Transverse colon (tissue), 4 donors: ENCODE measurements at regions not wholly inside any gene's neighbourhood (a gene's known extent, or its start where the extent isn't known, plus 50 kb on each side); places are given as distances from the start of the nearest gene placed in this dataset.

ENCODE experiments used
- DNase-seq: peaks from one replicate; pipeline ENCODE4 v3.0.0-alpha.2; 2019
- H3K27ac ChIP-seq, 4 donors: fragments of 200-600 bp; sonication (generic); 2 replicates each; pipeline ENCODE4 v1.5.1; 2016 to 2018; ENCODE audit warnings: inconsistent platforms in 4 of 4
- H3K27me3 ChIP-seq: fragments of 200-600 bp; sonication (generic); 2 replicates; pipeline ENCODE4 v1.5.1; 2017; ENCODE audit warnings: inconsistent platforms
- H3K36me3 ChIP-seq, 4 donors: fragments of 200-600 bp; sonication (generic); 2 replicates each; pipeline ENCODE4 v1.5.1; 2017 to 2019; ENCODE audit warnings: inconsistent platforms in 4 of 4
- H3K4me1 ChIP-seq, 4 donors: fragments of 200-600 bp; sonication (generic); 2 replicates each; pipeline ENCODE4 v1.5.1; 2017 to 2020; ENCODE audit warnings: inconsistent platforms in 4 of 4
- H3K4me3 ChIP-seq, 4 donors: fragments of 200-600 bp; sonication (generic); 1 replicate in 1 of 4; 2 replicates in 3 of 4; pipeline versions ENCODE4 v1.5.1 to v1.6.1; 2017 to 2019; ENCODE audit warnings: inconsistent platforms in 4 of 4
- H3K9me3 ChIP-seq, 2 donors: fragments of 200-600 bp; sonication (generic); 2 replicates each; pipeline ENCODE4 v1.5.1; 2017 to 2019; ENCODE audit warnings: inconsistent platforms in 2 of 2
- CTCF ChIP-seq, 5 experiments: fragments of 200-600 bp in 3 of 5; fragments of 450-650 bp in 2 of 5; sonication (generic) in 3 of 5; IDR thresholded peaks; 1 replicate in 2 of 5; 2 replicates in 3 of 5; pipeline ENCODE4 v1.5.1; 2016 to 2017; ENCODE audit warnings: antibody characterized with exemption in 5 of 5, inconsistent platforms in 3 of 5, mild to moderate bottlenecking in 2 of 5, moderate library complexity in 1 of 5
- EP300 ChIP-seq: sonication (generic); formaldehyde crosslinking; IDR thresholded peaks from one replicate; pipeline ENCODE4 v1.6.1; 2017; ENCODE audit warnings: antibody characterized with exemption, low read depth
- POLR2A ChIP-seq: fragments of 450-650 bp; IDR thresholded peaks from one replicate; pipeline ENCODE4 v1.6.1; 2016; ENCODE audit warnings: antibody characterized with exemption, mild to moderate bottlenecking, moderate library complexity
- POLR2AphosphoS5 ChIP-seq, 3 donors: sonication (generic); formaldehyde crosslinking; IDR thresholded peaks; one replicate each; pipeline ENCODE4 v1.6.1; 2016; ENCODE audit warnings: antibody characterized with exemption in 3 of 3
- WGBS, 2 donors: methylation state at CpG; one replicate each; pipeline ENCODE4 v1.1.5; 2018; ENCODE audit warnings: low coverage in 1 of 2; 5-methylcytosine and 5-hydroxymethylcytosine counted together
- in situ Hi-C, 4 donors: fragments of 200-750 bp; cut with MboI; loops; one replicate each; pipeline versions ENCODE4 v1.15.0 to v1.15.1; 2017; ENCODE audit warnings: low sequenced_read_pairs in 3 of 4, low pct_ligation_motif_present in 1 of 4, low pct_unique_long_range_greater_than_20kb in 1 of 4
- intact Hi-C: fragments of 100-400 bp; cut with DNase I; formaldehyde crosslinking; loops from one replicate; pipeline ENCODE4 v1.15.1; 2023; ENCODE audit warnings: low total_unique reads

- Histone ChIP-seq H3K4me1 (no peaks in the 10 kb centered on the region), H3K36me3 (no peaks in the 10 kb centered on the region), H3K27ac (no peak overlapping the region), H3K27me3 (no peaks in the 10 kb centered on the region), H3K4me3 (no peak overlapping the region), H3K9me3 (peaks cover 0 to 4% of the 10 kb centered on the region in 2 donors)
- no peak for DNase-seq
- no peak for TF ChIP-seq POLR2A
- intact Hi-C loops (no loop called here), in situ Hi-C loops (no loop called here)
- WGBS, 2 donors: 57 to 65% methylated on average over 5 of the region's 5 CpGs
Observed at GRCh38 chr13:54194233-54195024, 1165.8 kb downstream of the OLFM4 start.

- no peak for DNase-seq
- TF ChIP-seq EP300: no peak
- TF ChIP-seq CTCF (IDR thresholded peaks at IDR 0.05): no peak
- no peak for TF ChIP-seq POLR2A
- no peak for TF ChIP-seq POLR2AphosphoS5 (IDR thresholded peaks at IDR 0.05)
- Histone ChIP-seq H3K4me1 (no peaks in the 10 kb centered on the region), H3K9me3 (peaks cover 0 to 4% of the 10 kb centered on the region in 2 donors), H3K4me3 (no peak overlapping the region), H3K27ac (no peak overlapping the region), H3K36me3 (no peaks in the 10 kb centered on the region), H3K27me3 (no peaks in the 10 kb centered on the region)
- in situ Hi-C loops (no loop called here), intact Hi-C loops (no loop called here)
Observed at GRCh38 chr13:54196684-54197083, 1168.1 kb downstream of the OLFM4 start.

- TF ChIP-seq EP300 (no peak), CTCF (IDR thresholded peaks at IDR 0.05) (no peak), POLR2A (no peak), POLR2AphosphoS5 (IDR thresholded peaks at IDR 0.05) (no peak)
- in situ Hi-C loops (no loop called here), intact Hi-C loops (no loop called here)
- H3K27me3 ChIP-seq: no peaks in the 10 kb centered on the region
- 85 to 90% methylated on average over 2 of the region's 2 CpGs for WGBS, 2 donors
- H3K4me1 ChIP-seq: no peaks in the 10 kb centered on the region
- H3K27ac ChIP-seq: no peak overlapping the region
- H3K36me3 ChIP-seq: no peaks in the 10 kb centered on the region
- peaks cover 0 to 4% of the 10 kb centered on the region in 2 donors for H3K9me3 ChIP-seq
- H3K4me3 ChIP-seq: no peak overlapping the region
- DNase-seq: no peak
Observed at GRCh38 chr13:54198911-54199310, 1170.3 kb downstream of the OLFM4 start.

- WGBS, 2 donors: 20 to 21% methylated on average over 1 of the region's 1 CpG
- Histone ChIP-seq H3K9me3 (peaks cover 0 to 6% of the 10 kb centered on the region in 2 donors), H3K27ac (no peak overlapping the region), H3K4me1 (no peaks in the 10 kb centered on the region), H3K36me3 (no peaks in the 10 kb centered on the region), H3K4me3 (no peak overlapping the region), H3K27me3 (no peaks in the 10 kb centered on the region)
- intact Hi-C loops: no loop called here
- no peak for TF ChIP-seq EP300
- TF ChIP-seq CTCF (IDR thresholded peaks at IDR 0.05): no peak
- no peak for TF ChIP-seq POLR2AphosphoS5 (IDR thresholded peaks at IDR 0.05)
- no peak for DNase-seq
- in situ Hi-C loops: no loop called here
Observed at GRCh38 chr13:54206626-54207025, 1178.0 kb downstream of the OLFM4 start.
